GM21723 (cell line): ENCODE measurements at regions not wholly inside any gene's neighbourhood (a gene's known extent, or its start where the extent isn't known, plus 50 kb on each side); places are given as distances from the start of the nearest gene placed in this dataset.
"Not testable (repeated sequence)": the region's sequence is repeated elsewhere in the genome, so short reads cannot be mapped to it uniquely, and the experiment has no call there.

Source experiments
- ATAC-seq: cut with Tn5 transposase; IDR thresholded peaks from one replicate; pipeline ENCODE4 v1.9.1; 2021; ENCODE audit warnings: mild to moderate bottlenecking, moderate library complexity; ENCODE audit not compliant: unreplicated experiment

DNA sequence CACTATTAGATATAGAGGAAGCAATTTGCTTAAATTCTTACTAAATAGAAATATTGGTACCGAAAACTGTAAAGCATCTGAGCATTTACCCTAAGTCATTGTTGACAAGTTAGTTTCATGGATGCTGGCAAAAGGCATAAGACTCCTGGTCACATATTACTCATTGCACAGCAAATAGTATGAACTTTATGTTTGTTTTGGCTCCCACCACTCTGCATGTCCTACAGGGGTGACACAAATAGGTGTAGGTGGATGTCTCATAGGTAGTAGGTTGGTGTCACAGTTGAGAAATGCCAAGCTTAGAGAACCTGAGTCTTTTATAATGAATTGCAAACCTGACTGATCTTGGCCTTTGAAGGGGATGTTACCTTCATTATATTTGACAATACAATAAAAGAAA, 199.6 kb upstream of the SEMA3D start:
- no peak for ATAC-seq

DNA sequence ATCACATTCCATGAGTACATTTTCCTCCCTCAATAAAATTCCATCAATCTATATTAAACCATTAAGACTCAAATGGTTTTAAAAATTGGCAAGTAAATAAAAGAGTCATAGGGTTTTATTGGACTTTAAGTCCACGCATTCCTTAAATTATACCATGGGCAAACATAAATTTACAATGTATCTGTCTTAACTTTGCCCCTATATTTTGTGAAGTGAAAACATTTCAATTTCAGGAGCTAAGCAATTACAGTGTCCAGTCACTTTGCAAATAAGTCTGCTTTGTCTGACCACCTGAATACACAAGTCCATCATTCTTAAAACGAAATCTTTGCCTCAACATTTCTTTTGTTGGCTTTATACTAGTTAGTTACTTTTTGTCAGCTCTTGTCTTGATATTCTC, 197.5 kb upstream of the SEMA3D start:
- ATAC-seq, result no peak

DNA sequence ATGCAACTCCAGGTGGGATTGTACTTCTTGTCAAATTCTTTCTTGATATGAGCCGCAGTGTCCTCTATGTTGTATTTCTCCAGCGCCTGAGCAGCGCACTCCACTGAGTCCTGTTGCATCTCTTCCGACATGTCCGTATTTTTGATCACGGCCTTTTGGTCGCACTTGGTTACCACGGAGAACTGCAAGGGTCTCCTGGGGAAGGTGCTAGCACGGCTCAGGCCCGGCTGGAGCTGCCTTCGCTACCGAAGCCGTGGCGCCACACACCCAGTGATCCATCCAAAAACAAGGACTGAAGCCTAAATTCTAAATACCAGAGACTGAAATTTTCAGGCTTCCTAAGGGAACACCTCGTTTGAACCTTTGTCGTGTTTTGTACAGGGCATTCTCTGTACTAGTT, 194.4 kb upstream of the SEMA3D start:
- ATAC-seq, result no peak

DNA sequence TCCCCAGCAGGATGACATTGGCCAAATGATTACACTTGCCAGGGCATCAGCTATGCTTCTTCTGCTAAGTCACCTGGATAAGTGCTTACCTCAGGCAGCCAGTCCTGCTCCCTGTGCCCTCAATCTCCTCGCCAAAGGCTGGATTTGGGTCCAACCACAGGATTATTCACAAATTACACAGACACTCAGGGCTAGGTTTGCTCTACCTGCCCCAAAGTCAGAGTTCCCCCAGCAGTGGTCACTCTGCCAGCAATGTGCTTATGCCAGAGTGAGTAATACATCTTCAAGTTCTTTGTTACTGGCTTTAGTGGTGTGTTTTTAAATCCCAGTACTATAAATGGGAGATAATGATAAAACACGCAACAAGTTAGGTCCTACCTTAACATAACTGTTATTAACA, 189.7 kb upstream of the SEMA3D start:
- ATAC-seq, result no peak

DNA sequence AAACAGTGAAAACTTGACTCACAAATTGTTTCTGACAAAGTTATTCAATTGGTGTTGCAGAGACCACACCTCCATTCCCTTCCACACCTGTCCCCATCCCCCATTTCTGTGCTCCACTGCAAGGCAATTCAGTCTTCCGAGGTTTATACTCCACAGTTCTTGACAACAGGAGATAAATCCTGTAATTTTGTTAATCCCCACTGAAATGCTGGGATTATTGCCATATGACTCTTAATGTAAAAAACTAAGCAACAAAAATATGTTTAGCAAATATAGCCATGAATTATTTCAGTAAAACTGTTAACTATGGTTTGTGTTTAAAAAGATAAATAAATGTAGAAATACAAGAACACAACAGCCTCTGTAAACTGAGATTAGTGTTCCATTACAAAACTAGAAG, 170.1 kb upstream of the SEMA3D start:
- no peak for ATAC-seq

DNA sequence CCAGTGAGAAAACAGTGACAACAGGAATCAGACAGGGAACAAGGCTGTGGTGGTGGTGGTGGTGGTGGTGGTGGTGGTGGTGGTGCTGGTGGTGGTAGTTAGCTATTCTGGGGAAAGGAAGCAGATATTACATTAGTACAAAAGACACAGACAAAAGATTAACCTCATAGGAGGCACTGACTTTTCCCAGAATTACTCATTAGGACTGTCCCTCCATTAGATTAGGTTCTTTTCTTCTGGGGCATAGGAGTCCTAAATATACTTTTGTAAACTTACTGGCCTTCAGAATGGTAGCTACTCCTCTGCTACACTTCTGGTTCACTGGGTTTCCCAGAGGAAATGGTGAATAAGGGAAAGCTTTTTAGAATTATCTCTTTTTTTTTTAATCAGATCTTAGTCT, 156.6 kb upstream of the SEMA3D start:
- ATAC-seq, result peak; percentile 69

DNA sequence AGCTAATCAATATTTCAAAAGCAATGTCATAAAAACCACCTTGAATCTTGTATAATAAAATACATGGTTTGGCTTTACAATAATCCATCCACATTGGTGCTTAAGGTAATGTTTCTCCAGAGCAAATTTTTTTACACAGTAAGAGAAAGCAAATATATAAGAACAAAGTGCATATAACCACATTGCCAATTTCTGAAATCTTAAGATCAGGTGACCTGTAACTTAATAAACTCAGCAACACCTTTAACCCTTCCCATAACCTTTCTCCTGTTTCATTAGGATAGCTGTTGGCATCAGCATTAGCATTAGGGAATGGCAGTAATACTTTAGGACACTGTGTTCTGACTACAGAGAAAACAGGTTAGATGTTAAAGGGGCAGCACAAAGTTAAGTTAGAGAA, 155.9 kb upstream of the SEMA3D start:
- no peak for ATAC-seq

DNA sequence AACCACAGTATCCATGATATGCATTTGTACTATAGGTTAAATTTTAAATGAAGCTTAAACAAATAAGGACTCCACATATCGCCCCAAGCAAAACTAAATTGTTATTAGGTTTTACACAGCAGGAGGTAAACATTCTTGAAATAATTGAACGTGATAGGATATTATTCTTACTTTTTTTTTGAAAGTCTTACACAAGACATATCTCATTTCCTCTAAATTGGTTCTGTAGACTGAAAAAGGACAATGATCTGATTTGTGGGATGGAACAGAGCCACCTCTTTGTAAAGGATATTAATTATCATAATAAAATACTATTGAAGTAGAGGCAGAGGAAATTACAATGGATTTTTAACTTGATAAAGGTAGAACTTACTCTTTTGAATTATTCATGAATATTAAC, 155.1 kb upstream of the SEMA3D start:
- ATAC-seq, result no peak

DNA sequence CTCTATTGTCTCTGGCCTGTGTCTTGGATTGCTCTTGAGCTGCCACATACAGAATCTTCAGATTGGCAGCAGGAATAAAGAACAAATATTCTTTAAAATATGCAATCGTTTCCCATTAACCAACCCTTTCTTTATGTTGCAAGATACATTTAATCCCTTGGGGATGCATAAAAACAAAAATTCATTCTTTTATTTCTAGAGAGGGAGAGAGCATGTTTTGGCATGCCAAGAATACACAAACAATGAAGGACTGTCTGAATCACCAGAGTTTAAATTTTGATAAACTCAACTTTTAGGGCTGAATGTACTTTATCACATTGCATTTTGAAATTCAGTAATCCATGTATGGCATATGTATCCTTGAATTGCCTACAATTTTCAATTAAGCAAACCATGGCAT, 154.3 kb upstream of the SEMA3D start:
- no peak for ATAC-seq

DNA sequence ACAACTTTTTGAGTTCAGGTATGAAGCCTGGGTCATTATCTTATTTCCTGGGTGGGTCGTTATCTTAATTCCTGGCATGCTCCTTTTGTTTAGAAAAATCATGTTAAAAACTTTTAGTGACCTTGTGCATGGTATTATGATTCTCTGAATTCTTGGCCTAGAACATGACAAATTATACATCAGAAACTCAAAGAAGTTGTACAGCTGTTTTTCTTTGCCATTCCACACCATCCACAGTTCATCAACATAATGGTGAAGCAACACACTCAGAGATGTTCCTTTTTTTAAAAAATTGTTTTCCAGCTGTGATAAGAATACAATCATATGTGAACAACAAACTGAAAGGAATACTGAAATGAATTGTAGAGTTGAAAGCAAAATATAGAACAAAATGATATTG, 149.2 kb upstream of the SEMA3D start:
- no peak for ATAC-seq

DNA sequence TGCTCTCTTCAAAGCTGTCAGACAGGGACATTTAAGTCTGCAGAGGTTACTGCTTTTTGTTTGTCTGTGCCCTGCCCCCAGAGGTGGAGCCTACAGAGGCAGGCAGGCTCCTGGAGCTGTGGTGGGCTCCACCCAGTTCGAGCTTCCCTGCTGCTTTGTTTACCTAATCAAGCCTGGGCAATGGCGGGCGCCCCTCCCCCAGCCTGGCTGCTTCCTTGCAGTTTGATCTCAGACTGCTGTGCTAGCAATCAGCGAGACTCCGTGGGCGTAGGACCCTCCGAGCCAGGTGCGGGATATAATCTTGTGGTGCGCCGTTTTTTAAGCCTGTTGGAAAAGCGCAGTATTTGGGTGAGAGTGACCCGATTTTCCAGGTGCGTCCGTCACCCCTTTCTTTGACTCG, 148.3 kb upstream of the SEMA3D start:
- not testable (repeated sequence) for ATAC-seq

DNA sequence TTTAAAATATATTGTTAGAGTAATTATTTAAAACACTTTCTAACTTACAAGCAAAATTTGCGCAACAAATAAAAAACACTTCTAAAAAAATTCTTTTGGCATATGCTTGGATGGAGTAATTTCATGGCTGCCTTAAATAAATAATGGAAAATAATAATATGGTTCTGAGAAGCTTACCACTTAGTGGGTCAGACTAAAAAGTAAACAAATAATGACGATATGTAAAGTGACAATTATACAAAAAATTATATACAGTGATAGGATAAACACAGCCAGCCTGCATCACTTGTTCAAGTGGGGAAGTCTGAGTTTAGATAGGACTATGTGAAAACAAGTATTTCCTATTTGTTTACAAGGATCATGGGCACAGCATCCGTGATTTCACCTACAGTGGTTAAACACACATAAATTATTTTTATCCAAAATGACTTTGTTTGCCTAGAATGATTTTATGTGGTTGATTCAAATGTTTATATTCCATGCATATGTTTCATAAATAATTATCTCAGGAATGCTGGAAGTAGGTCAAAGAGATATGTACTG, 141.7 kb upstream of the SEMA3D start:
- ATAC-seq, result no peak

DNA sequence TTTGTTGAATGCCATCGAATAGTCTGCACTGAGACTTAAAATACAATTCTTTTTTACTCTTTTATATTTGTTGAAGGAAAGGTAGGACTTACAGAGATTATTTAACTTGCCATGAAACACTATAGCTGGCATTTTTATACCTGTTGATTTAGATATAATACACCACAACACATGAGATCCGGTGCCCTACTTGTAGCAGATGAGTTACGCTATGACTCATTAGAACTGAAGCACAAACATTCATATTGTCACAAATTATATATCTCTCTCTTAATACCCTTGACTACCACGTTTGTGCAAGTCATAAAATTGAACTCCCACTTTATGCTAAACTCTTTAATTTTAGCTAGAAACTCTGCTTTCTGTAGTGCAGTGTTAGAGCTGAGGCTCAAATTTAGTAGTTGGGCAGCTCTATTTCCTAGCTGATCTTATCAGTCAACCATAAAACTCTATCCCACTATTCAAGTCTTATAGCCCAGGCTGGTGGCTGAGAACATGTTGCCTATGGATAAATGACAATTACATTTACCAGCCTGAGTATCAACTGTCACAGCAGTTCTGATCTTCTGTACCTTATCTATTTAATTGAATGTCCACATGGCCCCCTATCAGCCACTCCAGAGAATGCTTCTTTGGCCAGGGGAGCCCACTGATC, 137.4 kb upstream of the SEMA3D start:
- no peak for ATAC-seq

DNA sequence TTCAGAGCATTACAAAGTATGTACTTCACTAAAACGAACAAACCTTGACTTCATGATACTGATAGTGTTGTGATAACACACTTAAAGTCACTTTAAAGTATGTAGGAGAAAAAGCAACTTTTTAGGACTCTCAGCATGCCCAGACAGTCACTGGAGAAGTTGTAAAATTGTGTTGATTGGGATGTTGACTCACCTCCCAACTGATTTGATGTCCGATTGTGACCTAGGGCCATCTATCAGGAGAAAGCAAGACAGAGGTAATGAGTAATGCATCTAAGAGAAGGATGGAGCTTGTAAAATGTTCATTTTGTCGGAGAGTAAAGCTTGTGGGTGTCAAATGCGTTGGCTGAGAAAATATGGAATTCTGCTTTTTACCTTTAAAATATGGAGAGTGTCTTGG, 135.4 kb upstream of the SEMA3D start:
- no peak for ATAC-seq

DNA sequence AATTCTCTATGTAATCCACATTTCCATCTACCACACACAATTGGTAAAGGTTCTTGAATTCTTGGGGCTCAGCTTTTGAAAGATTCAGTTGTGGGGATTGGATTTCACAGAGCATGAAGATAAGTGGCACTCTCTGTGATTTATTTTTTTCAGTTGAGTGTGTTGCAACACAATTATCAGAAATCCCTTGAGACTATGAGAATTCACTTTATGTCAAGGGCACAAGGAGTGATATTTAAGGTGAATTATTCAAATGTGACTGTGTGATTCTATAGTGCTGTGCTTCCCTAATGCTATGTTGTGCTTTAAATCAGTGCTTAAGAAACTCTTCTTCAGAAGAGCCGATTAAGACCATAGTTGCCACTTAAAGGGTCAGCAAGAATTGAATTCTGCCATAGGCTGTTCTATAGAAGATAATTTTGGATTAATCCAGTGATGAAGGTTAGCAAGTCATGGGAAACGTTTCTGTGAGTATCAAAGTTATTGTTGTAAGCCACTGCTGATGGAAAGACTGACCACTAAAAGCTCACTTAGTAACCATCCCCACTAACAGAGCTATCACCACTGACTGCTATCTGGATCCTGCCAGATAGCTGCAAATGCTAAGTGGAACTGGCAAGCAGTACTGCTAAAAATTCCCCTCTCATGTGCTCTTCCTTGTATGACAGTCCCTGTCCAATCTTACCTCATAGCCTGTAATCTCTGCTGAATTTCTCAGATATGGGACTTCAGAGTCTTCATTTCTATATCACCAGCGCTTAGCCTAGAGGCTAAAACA, 134.0 kb upstream of the SEMA3D start:
- no peak for ATAC-seq

DNA sequence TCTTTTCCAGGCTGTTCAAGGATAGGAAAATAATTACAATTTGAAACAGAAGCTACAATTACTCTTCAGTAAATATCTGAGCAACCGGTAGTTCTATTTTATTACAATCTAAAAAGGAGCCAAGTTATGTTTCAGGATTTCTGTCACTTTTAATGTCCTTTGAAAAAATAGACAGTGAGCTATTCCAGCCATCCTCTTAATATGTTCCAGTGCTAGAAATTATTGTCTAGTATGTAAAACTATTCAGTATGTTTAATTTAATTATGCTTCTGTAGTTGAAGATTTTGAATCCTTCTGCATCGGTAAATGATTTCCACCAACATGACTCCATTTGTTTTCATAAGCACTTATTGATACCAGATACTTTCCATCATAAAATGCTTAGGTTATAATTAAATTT, 129.6 kb upstream of the SEMA3D start:
- ATAC-seq, result no peak

DNA sequence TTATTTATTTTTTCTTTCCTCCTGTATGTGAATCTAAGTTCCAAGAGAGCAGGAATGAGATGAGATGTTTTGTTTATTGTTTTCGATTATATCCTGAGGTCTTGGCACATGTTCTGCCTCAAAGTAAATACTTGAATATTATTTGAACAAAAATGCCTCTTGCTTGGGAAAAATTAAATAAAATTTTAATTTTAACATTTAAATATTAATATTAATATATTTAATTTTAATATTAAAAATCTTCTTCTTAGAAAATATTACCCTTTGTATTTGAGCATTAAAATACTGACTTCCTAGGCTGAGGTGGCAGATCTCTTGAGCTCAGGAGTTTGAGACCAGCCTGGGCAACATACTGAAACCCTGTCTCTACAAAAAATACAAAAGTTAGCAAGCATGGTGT, 123.4 kb upstream of the SEMA3D start:
- no peak for ATAC-seq

DNA sequence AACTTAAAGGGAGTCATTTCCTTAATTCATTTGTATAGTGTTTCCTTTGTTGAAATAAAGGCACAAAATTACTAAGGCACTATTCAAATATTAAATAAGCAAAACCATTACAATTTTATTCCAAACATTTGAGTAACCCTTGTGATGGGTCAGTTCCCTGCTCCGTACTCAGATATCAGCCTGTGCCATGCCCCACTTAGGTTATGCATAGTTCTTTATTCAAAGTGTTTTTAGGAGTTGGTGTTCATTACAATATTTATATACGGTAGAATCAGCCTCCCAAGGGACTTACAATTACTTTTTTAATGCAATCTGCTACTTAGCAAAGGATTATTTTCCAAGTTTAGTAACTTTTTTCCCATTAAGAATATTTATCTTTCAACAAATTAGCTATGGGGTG, 119.3 kb upstream of the SEMA3D start:
- ATAC-seq, result no peak

DNA sequence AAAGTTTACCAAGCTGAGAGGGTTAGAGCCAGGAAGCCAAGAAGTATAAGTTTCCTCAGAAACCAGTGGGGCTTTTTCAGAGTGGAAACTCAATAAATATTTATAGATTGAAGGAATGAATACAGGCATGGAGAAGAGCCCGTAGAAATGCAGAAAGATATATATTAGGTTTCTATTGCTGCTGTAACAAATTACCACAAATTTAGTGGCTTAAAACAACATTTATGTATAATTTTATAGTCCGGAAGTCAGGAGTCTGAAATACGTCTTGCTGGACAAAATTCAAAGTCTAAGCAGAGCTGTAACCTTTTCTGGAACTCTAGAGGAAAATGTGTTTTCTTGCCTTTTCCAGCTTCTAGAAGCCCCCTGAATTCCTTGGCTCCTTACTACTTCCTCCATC, 107.3 kb upstream of the SEMA3D start:
- ATAC-seq, result no peak

DNA sequence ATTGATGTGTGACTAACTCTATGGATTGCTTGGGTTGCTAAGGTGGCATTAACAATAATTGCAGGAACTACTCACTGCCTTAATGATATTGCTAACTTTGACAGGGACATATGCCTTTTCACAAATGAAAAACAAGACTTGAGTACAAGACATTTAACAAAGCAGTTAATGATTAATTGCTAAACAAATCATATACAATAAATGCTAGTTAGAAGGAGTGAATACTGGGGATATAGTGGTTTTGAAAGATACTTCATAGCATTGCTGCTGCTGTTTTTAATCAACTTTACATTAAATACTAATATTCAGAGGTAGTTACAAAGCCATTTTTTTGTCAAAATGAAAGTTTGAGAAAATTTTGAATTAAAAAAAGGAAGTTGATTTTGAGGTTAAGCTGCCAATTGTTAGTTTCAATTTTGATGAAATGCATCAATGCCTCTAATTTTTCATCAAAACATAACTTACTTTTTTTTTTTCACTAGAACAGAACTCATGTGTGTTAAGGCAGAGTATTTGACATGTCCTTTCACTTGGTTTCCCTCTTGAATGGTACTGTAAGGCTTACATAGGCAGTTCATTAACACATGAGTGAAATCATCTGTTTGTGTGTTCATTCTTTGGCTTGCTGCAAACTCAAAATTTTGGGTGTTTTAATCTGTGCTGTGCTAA, 106.2 kb upstream of the SEMA3D start:
- peak; percentile 61 for ATAC-seq

DNA sequence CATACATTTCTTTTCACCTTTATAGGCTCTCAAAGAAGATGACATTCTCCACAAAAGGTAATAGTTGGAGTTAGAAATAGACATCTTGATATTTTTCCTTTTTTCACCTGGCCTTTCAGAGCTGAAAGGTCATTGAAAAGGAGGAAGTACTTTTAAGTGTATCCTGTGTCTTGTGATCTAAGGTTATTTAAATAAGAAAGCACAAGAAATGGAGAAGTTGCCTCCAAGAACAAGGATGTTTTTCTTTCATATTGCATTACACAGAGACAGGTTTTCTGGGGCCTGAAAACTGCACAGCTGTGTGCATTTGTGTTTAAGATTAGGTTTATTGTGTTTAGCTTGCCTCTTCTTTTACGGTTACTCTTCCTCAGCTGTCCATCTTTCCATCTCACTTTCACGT, 103.4 kb upstream of the SEMA3D start:
- no peak for ATAC-seq

DNA sequence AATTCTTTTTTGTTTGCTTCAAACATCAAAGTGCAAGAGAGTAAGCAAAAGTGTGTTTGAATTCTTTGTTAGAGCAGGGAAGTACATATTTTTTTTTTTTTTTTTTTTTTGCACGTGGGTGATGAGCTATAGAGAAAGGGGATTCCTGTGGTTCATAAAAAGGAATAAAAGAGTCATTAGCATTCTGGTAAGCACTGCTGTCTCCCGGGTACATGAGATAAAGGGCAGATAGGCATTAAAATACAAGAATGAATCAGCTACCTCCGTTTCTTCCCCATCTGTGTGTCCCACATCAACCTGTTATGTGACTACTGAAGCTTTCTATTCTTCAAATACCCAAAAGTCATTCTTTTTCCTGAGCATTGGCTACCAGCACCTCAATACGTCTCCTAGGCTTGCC, 102.4 kb upstream of the SEMA3D start:
- no peak for ATAC-seq
